Central memory CD4-positive, alpha-beta T cell (primary cell): ENCODE measurements at regions not wholly inside any gene's neighbourhood (a gene's known extent, or its start where the extent isn't known, plus 50 kb on each side); places are given as distances from the start of the nearest gene placed in this dataset.

ENCODE experiments used
- DNase-seq: peaks from one replicate; pipeline ENCODE4 v3.0.0; 2022

DNA sequence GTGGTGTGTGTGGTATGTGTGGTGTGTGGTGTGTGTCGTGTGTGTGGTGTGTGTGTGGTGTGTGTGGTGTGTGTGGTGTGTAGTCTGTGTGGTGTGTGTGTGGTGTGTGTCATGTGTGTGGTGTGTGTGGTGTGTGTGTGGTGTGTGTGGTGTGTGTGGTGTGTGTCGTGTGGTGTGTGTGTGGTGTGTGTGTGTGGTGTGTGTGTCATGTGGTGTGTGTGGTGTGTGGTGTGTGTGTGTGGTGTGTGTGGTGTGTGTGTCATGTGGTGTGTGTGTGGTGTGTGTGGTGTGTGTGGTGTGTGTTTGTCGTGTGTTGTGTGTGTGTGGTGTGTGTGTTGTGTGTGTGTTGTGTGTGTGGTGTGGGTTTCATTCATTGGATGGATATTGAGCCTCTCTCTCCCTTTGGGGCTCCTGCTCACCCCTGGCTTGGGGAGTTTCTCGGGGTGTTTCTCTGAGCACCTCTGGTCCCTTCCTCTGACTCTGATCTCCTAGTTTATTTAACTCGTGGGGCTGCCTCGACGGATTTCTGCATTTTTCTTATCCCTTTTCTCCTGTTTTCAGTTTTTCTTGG is 145.8 kb downstream of the DNAJB6 start:
- no peak for DNase-seq

DNA sequence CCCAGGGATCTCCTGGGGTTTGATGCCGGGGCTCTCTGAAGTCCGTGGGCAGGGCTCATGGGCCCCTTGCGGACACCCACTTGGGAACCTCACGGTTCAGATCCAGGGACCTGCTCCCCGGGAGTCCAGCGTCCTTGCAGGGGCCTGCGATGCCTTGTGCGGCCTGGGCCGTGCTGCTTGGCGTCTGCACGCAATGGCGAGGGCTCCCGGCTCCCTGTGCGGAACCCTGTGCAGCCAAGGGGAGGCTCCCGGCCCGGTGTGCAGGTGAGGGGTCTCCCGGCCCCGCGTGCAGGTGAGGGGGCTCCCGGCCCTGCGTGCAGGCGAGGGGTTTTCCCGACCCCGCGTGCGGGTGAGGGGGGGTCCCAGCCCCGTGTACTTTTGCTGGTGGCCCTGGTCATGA is 146.7 kb downstream of the DNAJB6 start:
- no peak for DNase-seq

DNA sequence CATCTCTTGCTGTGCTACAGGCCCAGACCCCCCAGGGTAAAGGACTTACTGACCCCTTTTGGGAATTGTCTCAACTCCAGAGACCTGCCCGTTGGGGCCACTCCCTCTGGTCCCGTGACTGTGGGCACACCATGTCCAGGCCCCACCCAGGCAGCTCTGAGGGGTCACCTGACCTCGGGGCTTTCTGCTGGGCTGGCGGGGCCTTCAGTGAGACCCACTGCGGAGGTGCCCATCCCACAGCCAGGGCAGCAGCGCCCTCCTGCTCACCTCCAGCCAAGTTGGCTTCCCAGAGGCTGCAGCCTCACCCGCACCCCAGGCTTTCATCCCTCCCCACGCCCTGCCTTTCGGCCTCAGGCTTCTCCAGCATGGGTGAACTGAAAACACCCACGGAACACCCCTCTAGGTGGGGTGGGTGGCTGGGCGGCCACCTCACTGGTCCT is 147.2 kb downstream of the DNAJB6 start:
- DNase-seq, result no peak

DNA sequence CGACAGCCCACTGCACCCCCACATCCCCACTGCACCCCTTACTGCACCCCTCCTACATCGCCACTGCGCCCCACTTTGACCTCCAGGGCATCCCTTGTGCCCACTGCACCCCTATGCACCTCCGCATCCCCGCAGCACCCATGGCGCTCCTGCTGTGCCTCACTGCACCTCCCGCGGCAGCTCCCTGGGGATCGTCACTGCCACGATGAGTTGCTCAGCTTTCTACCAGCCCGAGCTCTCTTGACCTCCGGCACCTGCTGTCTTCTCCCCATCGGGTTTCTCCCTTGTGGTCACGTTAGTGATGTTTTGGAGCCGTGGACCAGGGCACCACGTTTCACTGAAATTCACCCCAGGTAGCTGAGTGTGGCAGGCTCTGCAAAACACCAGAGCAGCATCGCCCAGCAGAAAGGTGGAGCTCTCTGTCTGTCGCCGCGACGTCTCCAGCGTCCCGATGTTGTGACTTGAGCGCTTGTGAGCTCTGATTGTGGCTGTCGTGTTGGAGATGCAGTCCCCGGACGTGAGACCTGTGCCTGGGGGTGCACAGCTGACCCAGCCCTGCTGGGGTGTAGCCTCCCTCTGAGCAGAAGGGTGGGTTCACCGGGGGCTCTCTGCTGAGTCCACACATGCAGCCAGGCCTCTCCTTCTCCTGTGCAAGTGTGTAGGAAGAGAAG is 147.7 kb downstream of the DNAJB6 start:
- no peak for DNase-seq

DNA sequence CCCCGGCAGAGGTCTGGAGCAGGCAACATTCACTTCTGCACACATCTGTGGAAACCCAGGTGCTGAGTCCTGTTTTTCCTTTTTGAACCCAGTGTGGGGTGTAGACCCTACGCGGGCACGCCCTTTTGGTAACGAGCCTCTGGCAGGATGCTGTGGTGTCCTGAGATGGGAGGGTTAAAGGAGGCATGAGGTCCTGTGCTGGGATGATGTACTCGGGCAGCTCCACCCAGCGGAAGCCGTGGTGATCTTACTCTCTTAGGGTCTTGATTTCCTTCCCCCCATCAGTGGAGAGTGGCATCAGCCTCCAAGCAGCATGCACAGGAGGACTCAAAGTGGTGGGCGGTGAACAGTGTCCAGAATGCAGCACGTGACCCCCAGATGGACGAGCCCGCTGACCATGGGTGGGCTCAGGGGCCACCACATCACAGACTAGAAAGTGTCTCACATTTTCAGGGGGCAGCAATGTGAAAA is 148.6 kb downstream of the DNAJB6 start:
- DNase-seq, result peak; percentile 29

DNA sequence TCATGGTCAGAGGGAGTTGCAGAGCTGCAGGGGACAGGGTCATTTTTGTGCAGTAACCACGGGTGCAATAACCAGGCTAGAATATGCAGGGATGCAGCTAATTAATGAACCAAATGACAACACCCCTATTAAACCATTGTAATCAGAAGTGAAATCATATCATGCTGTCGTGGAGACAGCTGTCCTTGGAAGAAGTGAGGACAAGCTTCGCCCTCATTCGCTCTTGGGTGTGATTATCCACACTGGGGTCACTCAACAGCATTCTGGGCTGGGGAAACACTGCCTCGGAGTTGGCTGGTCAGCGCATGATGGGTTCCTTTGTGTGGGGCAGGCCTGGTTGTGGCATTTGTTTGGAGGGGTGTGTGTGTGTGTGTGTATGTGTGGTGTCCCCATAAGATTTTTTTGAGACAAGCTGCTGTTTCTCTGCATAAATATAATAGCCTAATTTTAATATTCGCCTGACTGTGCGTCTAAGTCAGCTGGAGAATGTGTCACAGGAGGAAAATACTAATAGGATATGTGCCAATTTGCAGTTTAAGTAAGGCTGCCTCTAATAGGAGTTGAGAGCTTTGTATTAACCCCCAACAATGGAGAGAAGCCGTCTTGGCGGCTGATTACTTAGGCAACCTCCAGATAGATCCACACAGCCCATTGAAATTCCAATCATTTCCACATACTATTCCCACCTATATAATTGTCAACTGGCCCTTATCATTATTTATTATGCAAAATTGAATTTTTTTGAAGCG is 149.4 kb downstream of the DNAJB6 start:
- no peak for DNase-seq

DNA sequence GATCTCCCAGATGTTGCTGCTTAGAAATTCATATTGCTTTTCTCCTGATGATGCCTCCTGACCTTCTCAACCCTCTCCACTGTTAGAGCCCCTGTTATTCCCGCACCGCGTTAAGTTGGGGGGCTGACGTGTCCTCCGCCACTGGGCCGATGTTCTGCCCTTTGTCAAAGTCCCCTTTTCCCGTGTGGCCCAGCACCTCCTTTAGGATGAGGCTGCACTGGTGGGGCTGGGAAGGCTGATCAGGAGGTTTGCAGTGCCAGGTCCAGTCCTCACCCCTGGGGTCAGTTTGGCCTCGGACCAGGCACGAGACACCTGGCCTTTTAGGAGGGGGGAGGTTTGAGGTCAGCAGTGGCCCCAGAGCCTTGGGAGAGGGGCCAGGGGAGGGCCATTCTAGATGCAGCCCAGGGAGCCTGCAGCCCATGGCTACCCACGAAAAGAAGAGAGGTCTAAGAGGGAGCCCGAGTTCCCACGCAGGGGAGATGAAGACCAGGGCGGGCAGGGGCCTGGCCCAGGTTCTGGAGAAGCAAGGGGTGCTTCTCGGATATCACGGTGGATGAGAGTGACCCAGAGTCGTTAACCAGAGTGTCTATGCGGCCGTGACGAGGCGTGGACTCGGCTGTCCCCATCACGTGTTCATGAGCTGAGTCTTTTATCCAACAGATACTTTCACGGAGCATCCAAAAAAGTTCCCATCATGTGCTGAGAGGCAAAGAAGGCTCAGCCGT is 150.4 kb downstream of the DNAJB6 start:
- DNase-seq, result no peak

DNA sequence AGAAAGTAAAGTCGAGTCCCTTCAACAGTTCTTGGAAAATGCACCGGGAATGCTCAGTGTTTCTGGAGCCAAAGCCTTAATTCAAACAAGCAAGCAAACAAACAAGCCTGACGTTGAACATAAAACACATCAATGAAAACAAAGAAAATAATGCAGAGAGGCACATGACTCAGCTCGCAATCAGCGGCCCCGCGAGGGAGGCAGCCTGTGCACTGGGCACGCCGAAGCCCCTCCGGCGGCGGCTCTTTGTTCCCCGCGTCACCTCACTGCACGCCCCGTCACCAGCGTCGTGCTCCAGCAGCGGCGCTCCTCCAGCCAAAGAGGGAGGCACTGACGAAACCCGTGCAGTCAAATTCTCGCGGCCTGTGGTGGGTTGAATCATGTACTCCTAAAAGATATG is 151.5 kb downstream of the DNAJB6 start:
- no peak for DNase-seq

DNA sequence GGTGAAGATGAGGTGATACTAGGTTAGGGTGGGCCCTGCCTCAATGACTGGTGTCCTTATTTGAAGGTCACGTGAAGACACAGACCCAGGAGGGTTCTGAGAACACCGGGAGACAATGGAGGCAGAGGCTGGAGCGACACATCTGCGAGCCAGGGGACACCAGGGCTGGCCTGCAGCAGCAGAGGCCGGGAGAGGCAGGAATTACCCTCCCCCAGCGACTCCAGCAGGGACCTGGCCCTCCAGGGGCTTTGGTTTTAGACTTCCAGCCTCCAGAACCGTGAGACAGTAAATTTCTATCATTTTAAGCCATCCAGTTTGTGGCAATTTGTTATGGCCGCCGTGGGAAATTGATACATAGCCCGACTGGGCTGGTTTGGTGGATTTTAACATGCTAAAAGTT is 152.2 kb downstream of the DNAJB6 start:
- no peak for DNase-seq
